MM.1S (cell line): ENCODE measurements at regions not wholly inside any gene's neighbourhood (a gene's known extent, or its start where the extent isn't known, plus 50 kb on each side); places are given as distances from the start of the nearest gene placed in this dataset.

Experiments used
- EZH2 ChIP-seq: fragments of 300-600 bp; sonication (generic); optimal IDR thresholded peaks from 2 replicates; pipeline ENCODE3; 2017; ENCODE audit warnings: low read depth, mild to moderate bottlenecking, antibody characterized with exemption, low read length, mixed read lengths
- TF ChIP-seq, protein P1 (sequence below): fragments of 300-600 bp; sonication (generic); IDR thresholded peaks from 2 replicates; pipeline ENCODE4 v1.5.1; 2016; ENCODE audit warnings: antibody characterized with exemption, low read length, mixed read lengths

GRCh38 chr4:148664636-148665035 lies 222.4 kb upstream of the NR3C2 start:
- TF ChIP-seq, protein P1, sequence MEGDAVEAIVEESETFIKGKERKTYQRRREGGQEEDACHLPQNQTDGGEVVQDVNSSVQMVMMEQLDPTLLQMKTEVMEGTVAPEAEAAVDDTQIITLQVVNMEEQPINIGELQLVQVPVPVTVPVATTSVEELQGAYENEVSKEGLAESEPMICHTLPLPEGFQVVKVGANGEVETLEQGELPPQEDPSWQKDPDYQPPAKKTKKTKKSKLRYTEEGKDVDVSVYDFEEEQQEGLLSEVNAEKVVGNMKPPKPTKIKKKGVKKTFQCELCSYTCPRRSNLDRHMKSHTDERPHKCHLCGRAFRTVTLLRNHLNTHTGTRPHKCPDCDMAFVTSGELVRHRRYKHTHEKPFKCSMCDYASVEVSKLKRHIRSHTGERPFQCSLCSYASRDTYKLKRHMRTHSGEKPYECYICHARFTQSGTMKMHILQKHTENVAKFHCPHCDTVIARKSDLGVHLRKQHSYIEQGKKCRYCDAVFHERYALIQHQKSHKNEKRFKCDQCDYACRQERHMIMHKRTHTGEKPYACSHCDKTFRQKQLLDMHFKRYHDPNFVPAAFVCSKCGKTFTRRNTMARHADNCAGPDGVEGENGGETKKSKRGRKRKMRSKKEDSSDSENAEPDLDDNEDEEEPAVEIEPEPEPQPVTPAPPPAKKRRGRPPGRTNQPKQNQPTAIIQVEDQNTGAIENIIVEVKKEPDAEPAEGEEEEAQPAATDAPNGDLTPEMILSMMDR = no peak
- no peak for TF ChIP-seq EZH2
